ENCODE measurements at regions not wholly inside any gene's neighbourhood (a gene's known extent, or its start where the extent isn't known, plus 50 kb on each side); places are given as distances from the start of the nearest gene placed in this dataset.

- no peak for DNase-seq
Observed at GRCh38 chr12:107449891-107450290, 235.7 kb upstream of the PWP1 start.

GRCh38 chr12:107450541-107450940, 235.1 kb upstream of the PWP1 start:
- DNase-seq = no peak

DNA sequence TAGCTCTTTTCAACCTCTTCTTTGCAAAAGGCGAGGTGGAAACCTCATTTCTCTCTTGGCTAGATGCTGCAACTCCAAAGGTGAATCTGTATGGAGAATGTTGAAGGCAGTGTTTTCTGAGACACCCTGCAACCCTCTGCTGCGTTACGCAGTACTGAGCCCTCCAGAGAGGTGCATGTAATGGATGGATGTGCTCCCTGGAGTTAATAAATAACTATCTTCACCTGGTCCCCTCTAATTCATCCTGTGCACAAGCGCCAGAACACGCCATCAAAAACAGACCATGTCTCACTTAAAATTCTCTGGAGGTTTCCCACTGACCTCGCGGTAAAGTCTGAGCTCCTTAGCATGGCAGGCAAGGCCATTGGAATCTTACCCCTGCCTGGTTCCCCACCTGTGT, 234.4 kb upstream of the PWP1 start:
- no peak for DNase-seq

- DNase-seq = no peak
Observed at GRCh38 chr12:107454109-107454830, 231.3 kb upstream of the PWP1 start.

- DNase-seq = no peak
Observed at GRCh38 chr12:107457362-107457935, 228.2 kb upstream of the PWP1 start.

DNA sequence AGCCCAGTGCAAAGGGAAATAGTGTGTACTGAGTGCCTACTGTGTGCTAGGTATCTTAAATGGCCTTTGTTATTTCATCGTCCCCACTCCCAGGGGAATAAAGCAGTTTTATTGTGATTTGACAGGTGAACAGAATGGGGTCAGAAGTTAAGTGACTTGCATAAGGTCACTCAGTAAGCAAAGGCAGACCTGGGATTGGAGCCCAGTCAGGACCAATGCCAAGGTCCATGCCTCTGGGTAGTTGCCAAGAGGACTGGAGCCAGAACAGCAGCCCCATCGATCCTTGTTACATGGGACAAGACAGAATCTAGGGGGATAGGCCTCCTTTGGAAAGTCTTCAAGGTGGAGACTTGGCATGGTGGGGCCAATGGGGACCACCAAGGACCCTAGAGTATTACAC, 227.4 kb upstream of the PWP1 start:
- DNase-seq = no peak

- no peak for DNase-seq
Observed at GRCh38 chr12:107458990-107459389, 226.6 kb upstream of the PWP1 start.

DNA sequence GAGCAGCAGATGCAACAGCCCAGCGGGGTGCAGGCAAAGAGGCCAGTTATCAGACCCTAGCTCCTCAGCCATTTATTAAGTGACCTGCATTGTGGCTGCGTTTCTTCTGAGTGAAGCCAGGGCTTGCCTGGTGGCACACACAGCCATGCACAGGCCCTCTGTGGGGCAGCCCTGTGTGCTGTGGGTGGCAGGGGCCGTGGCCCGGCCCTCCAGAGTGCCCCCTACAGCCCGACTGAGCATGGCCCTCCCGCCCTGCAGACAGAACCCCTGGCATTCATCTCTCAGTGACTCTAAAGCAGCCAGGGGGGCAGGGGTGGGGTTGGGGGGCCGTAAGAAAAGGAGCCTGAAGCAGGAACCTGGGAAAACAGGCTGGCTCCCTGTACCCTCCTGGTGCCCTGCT, 226.0 kb upstream of the PWP1 start:
- DNase-seq = no peak

- DNase-seq = no peak
Observed at GRCh38 chr12:107461222-107461975, 224.2 kb upstream of the PWP1 start.

GRCh38 chr12:107462428-107463332, 222.9 kb upstream of the PWP1 start:
- no peak for DNase-seq

DNA sequence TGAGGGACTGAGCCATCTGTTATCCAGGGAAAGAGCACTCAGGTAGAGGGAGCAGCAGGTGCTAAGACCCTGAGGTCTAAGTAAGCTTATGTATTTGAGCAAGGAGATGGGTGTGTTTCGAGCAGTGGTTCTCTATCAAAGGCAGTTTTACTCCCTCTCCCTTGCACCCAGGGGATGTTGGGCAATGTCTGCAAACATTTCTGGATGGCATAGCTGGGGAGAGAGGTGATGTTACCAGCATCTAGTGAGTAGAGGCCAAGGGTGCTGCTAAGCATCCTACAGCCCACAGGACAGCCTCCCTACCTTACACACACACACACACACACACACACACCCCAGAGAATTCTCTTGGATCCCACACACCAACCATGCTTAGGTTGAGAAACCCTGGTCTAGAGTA, 221.0 kb upstream of the PWP1 start:
- DNase-seq = no peak

DNA sequence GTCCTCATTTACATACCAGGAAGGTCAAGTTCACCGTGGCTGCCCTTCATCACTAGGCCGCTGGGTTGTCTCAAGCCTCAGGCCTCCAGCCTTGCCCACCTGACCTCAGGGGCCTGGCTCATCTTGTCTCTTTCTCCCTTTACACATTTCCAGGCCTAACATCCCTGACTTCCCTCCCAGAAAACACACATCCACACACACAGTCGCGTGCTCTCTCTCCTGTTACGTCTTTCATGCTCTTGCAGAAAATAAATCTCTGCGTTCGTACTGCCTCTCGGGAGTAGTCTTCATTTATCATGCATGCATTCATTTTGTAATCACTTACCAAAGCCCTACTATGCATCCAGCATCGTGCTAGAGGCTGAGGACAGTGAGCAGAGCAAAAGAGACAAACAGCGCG, 220.0 kb upstream of the PWP1 start:
- no peak for DNase-seq

GRCh38 chr12:107467716-107468115, 217.9 kb upstream of the PWP1 start:
- DNase-seq = no peak

GRCh38 chr12:107468182-107468581, 217.4 kb upstream of the PWP1 start:
- DNase-seq = no peak

DNA sequence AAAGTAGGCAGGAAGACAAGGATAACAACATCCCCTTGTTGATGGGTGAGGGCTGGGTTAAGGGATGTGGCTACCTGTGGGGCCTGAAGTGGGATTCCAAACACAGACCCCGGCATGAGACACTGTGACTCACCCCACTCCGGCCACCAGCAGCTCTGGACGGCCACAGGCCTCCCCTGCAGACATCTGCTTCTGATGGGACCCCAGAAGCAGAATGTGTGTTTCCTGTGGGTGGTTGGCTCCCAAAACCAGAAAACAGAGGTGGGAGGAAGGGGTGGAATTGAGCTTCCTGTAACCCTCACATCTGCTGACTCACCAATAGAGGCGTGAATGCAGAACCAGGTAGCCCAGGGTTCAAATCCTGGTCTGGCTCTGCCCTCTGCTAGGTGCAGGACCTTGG, 216.6 kb upstream of the PWP1 start:
- DNase-seq = no peak

DNA sequence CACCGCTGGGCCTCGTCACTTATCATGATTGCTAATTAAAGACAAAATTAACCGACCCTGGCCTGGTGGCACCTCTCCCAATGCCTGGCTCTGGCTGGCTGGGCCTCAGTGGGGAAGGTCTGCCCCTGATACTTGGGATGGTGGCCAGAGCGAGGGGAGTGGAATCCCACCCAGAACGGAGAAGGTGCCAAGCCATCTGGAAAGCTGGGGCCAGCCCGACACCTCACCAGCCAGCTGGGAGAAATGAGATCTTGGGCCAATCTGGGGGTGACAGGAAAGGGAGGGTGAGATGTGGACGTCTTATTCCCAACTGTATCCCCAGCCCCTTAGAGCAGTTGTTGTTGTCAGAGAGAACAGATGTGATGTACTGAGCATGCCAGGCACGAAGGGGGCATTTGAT, 215.0 kb upstream of the PWP1 start:
- no peak for DNase-seq

- no peak for DNase-seq
Observed at GRCh38 chr12:107472308-107472707, 213.3 kb upstream of the PWP1 start.

- DNase-seq = no peak
Observed at GRCh38 chr12:107474099-107474498, 211.5 kb upstream of the PWP1 start.

DNA sequence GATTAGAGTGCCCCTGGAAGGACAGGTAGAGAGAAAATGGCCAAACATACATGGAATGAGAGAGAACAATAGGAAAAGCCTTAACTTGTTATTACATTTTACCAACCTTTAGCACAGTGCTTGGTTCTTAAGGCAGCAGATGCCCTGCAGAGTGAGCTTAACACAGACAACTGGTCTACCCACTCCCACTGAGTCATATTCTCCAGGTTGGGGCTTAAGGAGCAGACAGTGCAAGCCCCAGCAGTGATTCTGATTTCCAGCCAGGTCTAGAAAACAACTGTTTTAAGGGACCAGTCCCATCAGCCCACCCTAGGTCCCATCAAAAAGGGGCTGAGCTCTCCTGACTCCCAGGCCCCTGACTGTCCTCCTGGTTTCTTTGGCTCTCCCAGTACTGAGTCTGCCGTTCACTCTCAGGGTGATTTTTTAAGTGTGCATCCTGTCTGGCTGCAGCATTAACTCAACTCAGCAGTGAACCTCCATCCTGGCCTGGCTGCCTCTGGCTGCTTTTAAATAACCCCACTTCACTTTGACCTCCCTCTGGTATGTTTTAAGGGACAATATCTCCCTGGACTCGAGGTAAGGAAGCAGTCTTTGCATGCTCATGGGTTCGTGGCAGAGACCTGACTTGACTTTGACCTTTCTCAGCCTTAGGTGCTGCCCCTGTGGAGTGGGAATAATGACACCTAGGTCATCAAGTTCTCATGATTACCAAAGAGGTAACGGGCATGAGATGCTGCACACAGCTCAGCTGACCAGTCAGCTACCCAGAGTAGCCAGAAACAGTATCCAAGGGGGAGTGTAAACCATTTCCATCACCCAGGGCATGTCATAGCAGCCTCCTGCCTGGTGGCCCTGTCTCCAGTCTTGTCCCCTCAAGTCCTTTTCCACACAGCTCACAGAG, 210.7 kb upstream of the PWP1 start:
- DNase-seq = no peak

GRCh38 chr12:107475900-107476299, 209.7 kb upstream of the PWP1 start:
- no peak for DNase-seq

DNA sequence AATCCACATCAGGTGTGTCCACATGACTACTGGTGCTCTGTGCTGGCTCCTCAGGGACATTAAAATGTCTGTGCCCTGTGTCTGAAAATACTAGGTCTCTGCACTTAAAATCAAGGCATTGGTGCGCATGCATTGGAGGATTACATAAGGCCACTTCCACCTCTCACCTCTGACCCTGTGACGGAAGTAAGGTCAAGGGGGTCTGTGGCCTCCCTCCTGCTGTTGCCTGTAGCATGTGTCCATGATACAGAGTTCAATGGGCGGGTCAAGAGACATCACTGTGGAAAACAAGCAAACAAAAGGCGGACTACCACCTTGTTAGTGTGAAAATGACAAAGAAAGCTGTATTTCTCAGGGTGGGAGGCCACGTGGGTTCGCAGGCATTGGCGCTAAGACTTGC, 208.6 kb upstream of the PWP1 start:
- DNase-seq = no peak

GRCh38 chr12:107477947-107478610, 207.5 kb upstream of the PWP1 start:
- DNase-seq = no peak
